Testis (tissue), 2 donors: ENCODE measurements at regions not wholly inside any gene's neighbourhood (a gene's known extent, or its start where the extent isn't known, plus 50 kb on each side); places are given as distances from the start of the nearest gene placed in this dataset.

Source experiments
- DNase-seq: peaks from one replicate; pipeline ENCODE4 v3.0.0-alpha.2; 2019
- H3K27ac ChIP-seq, 2 donors: fragments of 200-600 bp; sonication (generic); one replicate each; pipeline ENCODE4 v1.5.1; 2019
- H3K27me3 ChIP-seq: fragments of 200-600 bp; sonication (generic); one replicate; pipeline ENCODE4 v1.5.1; 2019
- H3K36me3 ChIP-seq: fragments of 200-600 bp; sonication (generic); one replicate; pipeline ENCODE4 v1.5.1; 2017; ENCODE audit warnings: low read depth; ENCODE audit errors: missing control alignments
- H3K4me1 ChIP-seq: fragments of 200-600 bp; sonication (generic); one replicate; pipeline ENCODE4 v1.5.1; 2019
- H3K4me3 ChIP-seq, 2 donors: fragments of 200-600 bp; sonication (generic); one replicate each; pipeline ENCODE4 v1.5.1; 2017 to 2019
- H3K9me3 ChIP-seq: fragments of 200-600 bp; sonication (generic); one replicate; pipeline ENCODE4 v1.5.1; 2017
- CTCF ChIP-seq, 3 experiments: fragments of 450-650 bp in 2 of 3; fragments of 200-600 bp in 1 of 3; sonication (generic) in 1 of 3; IDR thresholded peaks; one replicate each; pipeline ENCODE4 v1.5.1; 2016 to 2019; ENCODE audit warnings: antibody characterized with exemption in 3 of 3, mild to moderate bottlenecking in 2 of 3, moderate library complexity in 1 of 3
- POLR2A ChIP-seq: fragments of 450-650 bp; IDR thresholded peaks from one replicate; pipeline ENCODE4 v1.6.1; 2017; ENCODE audit warnings: antibody characterized with exemption, mild to moderate bottlenecking, moderate library complexity
- WGBS, 2 donors: methylation state at CpG; one replicate each; pipeline ENCODE4 v1.1.5; 2018; 5-methylcytosine and 5-hydroxymethylcytosine counted together
- intact Hi-C: fragments of 100-400 bp; cut with DNase I; formaldehyde crosslinking; loops from one replicate; pipeline ENCODE4 v1.15.1; 2023; ENCODE audit warnings: low total_unique reads

GRCh38 chr1:229114315-229114714 lies 156.6 kb upstream of the RAB4A start:
- DNase-seq: no peak

GRCh38 chr1:229114850-229115365 lies 156.0 kb upstream of the RAB4A start:
- Histone ChIP-seq H3K27me3 (no peaks in the 10 kb centered on the region), H3K9me3 (no peaks in the 10 kb centered on the region), H3K4me1 (peaks cover 31% of the 10 kb centered on the region), H3K27ac (no peak overlapping the region), H3K4me3 (no peak overlapping the region), H3K36me3 (no peaks in the 10 kb centered on the region)
- DNase-seq: no peak
- no peak for TF ChIP-seq CTCF (IDR thresholded peaks at IDR 0.05)
- no peak for TF ChIP-seq POLR2A
- WGBS, 2 donors: 40 to 58% methylated on average over 2 to 4 of the region's 4 CpGs
- intact Hi-C loops: no loop called here

More at GRCh38 chr1:229114315-229114714, 156.6 kb upstream of the RAB4A start:
- peaks cover 36% of the 10 kb centered on the region for H3K4me1 ChIP-seq
- intact Hi-C loops: no loop called here
- 52 to 68% methylated on average over 5 of the region's 5 CpGs for WGBS, 2 donors
- no peaks in the 10 kb centered on the region for H3K27me3 ChIP-seq
- H3K9me3 ChIP-seq: no peaks in the 10 kb centered on the region
- no peaks in the 10 kb centered on the region for H3K36me3 ChIP-seq
- H3K4me3 ChIP-seq: no peak overlapping the region
- no peak overlapping the region for H3K27ac ChIP-seq
- no peak for TF ChIP-seq POLR2A
- no peak for TF ChIP-seq CTCF (IDR thresholded peaks at IDR 0.05)

DNA sequence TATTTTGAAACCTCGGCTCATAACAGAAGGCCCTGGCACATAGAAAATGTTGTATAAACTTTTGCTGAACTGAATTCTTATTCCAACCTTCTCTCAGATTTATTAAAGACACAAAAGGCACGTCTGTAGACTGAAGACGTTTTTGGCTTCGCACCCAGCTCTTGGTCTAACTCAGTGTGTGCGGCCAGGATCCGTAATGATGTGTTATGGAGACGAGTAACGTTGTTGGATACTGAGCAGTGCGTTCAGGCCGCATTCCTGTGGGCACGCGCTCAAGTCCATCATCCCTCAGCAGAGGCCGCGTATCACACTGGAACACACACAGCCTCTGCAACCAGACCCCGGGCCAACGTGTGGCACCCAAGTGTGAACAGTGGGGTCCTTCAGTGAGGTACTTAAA lies 154.8 kb upstream of the RAB4A start:
- Histone ChIP-seq H3K9me3 (no peaks in the 10 kb centered on the region), H3K27me3 (no peaks in the 10 kb centered on the region), H3K27ac (no peak overlapping the region), H3K4me1 (peaks cover 31% of the 10 kb centered on the region), H3K36me3 (no peaks in the 10 kb centered on the region), H3K4me3 (no peak overlapping the region)
- no peak for TF ChIP-seq CTCF (IDR thresholded peaks at IDR 0.05)
- TF ChIP-seq POLR2A: no peak
- DNase-seq: no peak
- WGBS, 2 donors: 80 to 92% methylated on average over 16 of the region's 16 CpGs
- intact Hi-C loops: no loop called here

- H3K4me3 ChIP-seq: no peak overlapping the region
- peaks cover 19% of the 10 kb centered on the region for H3K4me1 ChIP-seq
- no peaks in the 10 kb centered on the region for H3K9me3 ChIP-seq
- H3K27me3 ChIP-seq: no peaks in the 10 kb centered on the region
- WGBS, 2 donors: 30 to 48% methylated on average over 11 to 14 of the region's 14 CpGs
- intact Hi-C loops: no loop called here
- TF ChIP-seq POLR2A (no peak), CTCF (IDR thresholded peaks at IDR 0.05) (no peak)
- no peak overlapping the region for H3K27ac ChIP-seq
- H3K36me3 ChIP-seq: no peaks in the 10 kb centered on the region
- DNase-seq: peak; percentile 85
These were observed 153.1 kb upstream of the RAB4A start for GRCh38 chr1:229117664-229118300.
